ENCODE measurements at regions not wholly inside any gene's neighbourhood (a gene's known extent, or its start where the extent isn't known, plus 50 kb on each side); places are given as distances from the start of the nearest gene placed in this dataset.

- TF ChIP-seq, protein P1, sequence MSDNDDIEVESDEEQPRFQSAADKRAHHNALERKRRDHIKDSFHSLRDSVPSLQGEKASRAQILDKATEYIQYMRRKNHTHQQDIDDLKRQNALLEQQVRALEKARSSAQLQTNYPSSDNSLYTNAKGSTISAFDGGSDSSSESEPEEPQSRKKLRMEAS (IDR thresholded peaks at IDR 0.05): no peak
- TF ChIP-seq CTCF (IDR thresholded peaks at IDR 0.05 in 2 of 3, conservative IDR thresholded peaks at IDR 0.05 in 1 of 3; ENCODE audit: borderline replicate concordance in 1 of 3, insufficient read depth in 1 of 3, low read depth in 2 of 3, low read length in 2 of 3) (no peak), EZH2 (IDR thresholded peaks at IDR 0.05) (no peak), FOSL1 (IDR thresholded peaks at IDR 0.05; ENCODE audit: low read depth) (no peak), CEBPB (IDR thresholded peaks at IDR 0.05; ENCODE audit: low read depth) (no peak), ZFX (IDR thresholded peaks at IDR 0.05) (no peak), ZNF274 (IDR thresholded peaks at IDR 0.05; ENCODE audit: low read depth, low read length) (no peak), REST (IDR thresholded peaks at IDR 0.05; ENCODE audit: low read depth) (no peak)
Measured at GRCh38 chr2:195498839-195499490, 158.1 kb upstream of the SLC39A10 start.

Data from HCT116 (cell line).